ENCODE measurements at regions not wholly inside any gene's neighbourhood (a gene's known extent, or its start where the extent isn't known, plus 50 kb on each side); places are given as distances from the start of the nearest gene placed in this dataset.

GRCh38 chr2:126542247-126542646, 113.7 kb upstream of the GYPC start:
- no peak for TF ChIP-seq CTCF (IDR thresholded peaks at IDR 0.05)
- TF ChIP-seq ZFX (IDR thresholded peaks at IDR 0.05; ENCODE audit: borderline replicate concordance), result no peak

Data from 22Rv1 (cell line).